ENCODE measurements at regions not wholly inside any gene's neighbourhood (a gene's known extent, or its start where the extent isn't known, plus 50 kb on each side); places are given as distances from the start of the nearest gene placed in this dataset.

DNA sequence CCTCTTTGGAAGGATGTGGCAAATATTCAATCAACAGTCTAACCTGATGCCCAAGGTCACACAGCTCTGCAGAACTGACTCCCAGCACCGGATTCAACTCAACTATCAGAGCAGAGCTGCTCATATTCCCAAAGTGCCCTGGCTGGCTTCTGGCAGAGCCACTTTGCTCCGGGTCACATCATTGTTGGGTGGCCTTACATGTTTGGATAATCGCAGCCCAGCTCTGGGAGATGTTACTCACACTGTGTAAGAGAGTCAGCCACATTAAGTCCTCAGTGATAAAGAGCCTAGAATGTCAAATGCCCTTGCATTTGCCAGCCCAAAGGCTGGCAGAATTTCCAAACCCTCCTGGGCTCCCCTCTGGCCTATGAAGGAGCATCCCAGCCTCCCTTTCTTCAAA is 79.8 kb upstream of the PDE1C start:
- TF ChIP-seq EZH2phosphoT487 (IDR thresholded peaks at IDR 0.05; ENCODE audit: borderline replicate concordance, low read length): no peak
- TF ChIP-seq, protein P1, sequence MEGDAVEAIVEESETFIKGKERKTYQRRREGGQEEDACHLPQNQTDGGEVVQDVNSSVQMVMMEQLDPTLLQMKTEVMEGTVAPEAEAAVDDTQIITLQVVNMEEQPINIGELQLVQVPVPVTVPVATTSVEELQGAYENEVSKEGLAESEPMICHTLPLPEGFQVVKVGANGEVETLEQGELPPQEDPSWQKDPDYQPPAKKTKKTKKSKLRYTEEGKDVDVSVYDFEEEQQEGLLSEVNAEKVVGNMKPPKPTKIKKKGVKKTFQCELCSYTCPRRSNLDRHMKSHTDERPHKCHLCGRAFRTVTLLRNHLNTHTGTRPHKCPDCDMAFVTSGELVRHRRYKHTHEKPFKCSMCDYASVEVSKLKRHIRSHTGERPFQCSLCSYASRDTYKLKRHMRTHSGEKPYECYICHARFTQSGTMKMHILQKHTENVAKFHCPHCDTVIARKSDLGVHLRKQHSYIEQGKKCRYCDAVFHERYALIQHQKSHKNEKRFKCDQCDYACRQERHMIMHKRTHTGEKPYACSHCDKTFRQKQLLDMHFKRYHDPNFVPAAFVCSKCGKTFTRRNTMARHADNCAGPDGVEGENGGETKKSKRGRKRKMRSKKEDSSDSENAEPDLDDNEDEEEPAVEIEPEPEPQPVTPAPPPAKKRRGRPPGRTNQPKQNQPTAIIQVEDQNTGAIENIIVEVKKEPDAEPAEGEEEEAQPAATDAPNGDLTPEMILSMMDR (IDR thresholded peaks at IDR 0.05; ENCODE audit: low read depth, low read length, poor library complexity, severe bottlenecking): no peak
- no peaks in the 10 kb centered on the region for H3K9me3 ChIP-seq (ENCODE audit: control insufficient read depth, insufficient read depth, low read length)
- H3K27ac ChIP-seq (ENCODE audit: low read depth, low read length): no peak overlapping the region
- no peaks in the 10 kb centered on the region for H3K79me2 ChIP-seq (ENCODE audit: control insufficient read depth, low read length)
- H3K4me1 ChIP-seq (ENCODE audit: control insufficient read depth, low read length): no peaks in the 10 kb centered on the region
- no peaks in the 10 kb centered on the region for H3K27me3 ChIP-seq (ENCODE audit: control insufficient read depth, low read length)
- no peaks in the 10 kb centered on the region for H3K36me3 ChIP-seq (ENCODE audit: control insufficient read depth, low read length)
- no peak overlapping the region for H3K4me3 ChIP-seq (ENCODE audit: low read length)
- H3K4me2 ChIP-seq (ENCODE audit: low read length): no peak overlapping the region
- no peaks in the 10 kb centered on the region for H3F3A ChIP-seq (ENCODE audit: control insufficient read depth, insufficient read depth)
- H3K9me2 ChIP-seq (replicated peaks; ENCODE audit: control insufficient read depth, low read length): no peaks in the 10 kb centered on the region
- no peaks in the 10 kb centered on the region for H4K20me1 ChIP-seq (ENCODE audit: control insufficient read depth, insufficient read depth, low read depth, low read length)

DNA sequence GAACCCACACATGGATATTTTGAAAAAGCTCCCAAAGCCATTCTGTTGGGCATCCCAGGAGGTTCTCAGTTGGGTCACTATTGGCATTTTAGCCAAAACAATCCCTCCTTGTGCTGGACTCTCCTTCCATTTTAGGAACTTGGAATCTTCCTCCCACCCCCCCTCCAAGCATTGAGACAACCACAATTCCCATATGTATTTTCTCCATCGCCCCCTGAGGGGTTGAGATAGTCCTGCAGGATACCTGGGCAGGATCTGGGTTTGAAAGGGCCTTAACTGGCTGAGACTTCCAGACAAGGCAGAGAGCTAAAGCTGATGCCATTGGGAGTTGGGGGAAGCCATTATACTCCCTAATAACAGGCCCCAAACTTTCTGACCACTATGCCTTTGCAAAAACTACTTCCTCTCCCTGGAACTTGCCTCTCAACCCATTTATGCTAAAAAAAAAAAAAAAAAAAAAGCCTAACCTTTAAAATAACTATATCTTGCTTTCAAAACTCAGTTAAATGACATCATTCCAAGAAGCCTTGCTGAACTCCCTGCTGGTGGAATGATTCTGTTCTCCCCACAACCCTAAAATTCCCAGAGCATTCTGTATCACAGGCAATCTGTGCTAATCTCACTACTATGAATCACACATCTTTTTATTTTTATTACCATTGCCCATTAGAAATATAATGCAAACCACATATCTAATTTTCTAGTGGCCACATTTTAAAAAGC is 77.5 kb upstream of the PDE1C start:
- Histone ChIP-seq H3K79me2 (ENCODE audit: control insufficient read depth, low read length) (no peaks in the 10 kb centered on the region), H3K9me2 (replicated peaks; ENCODE audit: control insufficient read depth, low read length) (no peaks in the 10 kb centered on the region)
- TF ChIP-seq, protein P1 (IDR thresholded peaks at IDR 0.05; ENCODE audit: low read depth, low read length, poor library complexity, severe bottlenecking): no peak
- TF ChIP-seq EZH2phosphoT487 (IDR thresholded peaks at IDR 0.05; ENCODE audit: borderline replicate concordance, low read length): no peak

DNA sequence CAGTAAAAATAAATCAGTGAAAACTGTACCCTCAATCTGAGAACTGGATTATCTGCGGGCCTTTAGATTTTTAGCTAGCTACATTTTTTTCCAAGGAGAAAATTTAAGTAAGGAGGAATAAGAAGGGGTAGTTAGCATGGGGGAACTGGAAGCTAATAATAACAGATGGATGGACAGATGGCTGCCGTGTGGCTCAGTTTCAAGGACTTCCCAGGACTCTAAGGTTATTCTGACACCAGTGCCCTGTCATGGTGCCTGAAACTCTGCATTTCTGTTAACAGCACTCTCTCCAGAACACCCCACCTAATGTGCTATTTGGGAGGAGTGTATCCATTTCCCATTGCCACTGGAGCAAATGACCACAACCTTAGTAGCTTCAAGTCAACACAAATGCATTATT is 75.7 kb upstream of the PDE1C start:
- TF ChIP-seq EZH2phosphoT487 (IDR thresholded peaks at IDR 0.05; ENCODE audit: borderline replicate concordance, low read length): no peak
- TF ChIP-seq, protein P1 (IDR thresholded peaks at IDR 0.05; ENCODE audit: low read depth, low read length, poor library complexity, severe bottlenecking): no peak
- Histone ChIP-seq H3K9me2 (replicated peaks; ENCODE audit: control insufficient read depth, low read length) (no peaks in the 10 kb centered on the region), H3K4me3 (ENCODE audit: low read length) (no peak overlapping the region), H3F3A (ENCODE audit: control insufficient read depth, insufficient read depth) (no peaks in the 10 kb centered on the region), H3K79me2 (ENCODE audit: control insufficient read depth, low read length) (no peaks in the 10 kb centered on the region), H3K27me3 (ENCODE audit: control insufficient read depth, low read length) (no peaks in the 10 kb centered on the region), H3K4me2 (ENCODE audit: low read length) (no peak overlapping the region), H3K4me1 (ENCODE audit: control insufficient read depth, low read length) (no peaks in the 10 kb centered on the region), H3K27ac (ENCODE audit: low read depth, low read length) (no peak overlapping the region), H3K36me3 (ENCODE audit: control insufficient read depth, low read length) (no peaks in the 10 kb centered on the region), H4K20me1 (ENCODE audit: control insufficient read depth, insufficient read depth, low read depth, low read length) (no peaks in the 10 kb centered on the region), H3K9me3 (ENCODE audit: control insufficient read depth, insufficient read depth, low read length) (no peaks in the 10 kb centered on the region)

More for the DNA sequence above, 77.5 kb upstream of the PDE1C start:
- Histone ChIP-seq H3K27me3 (ENCODE audit: control insufficient read depth, low read length) (no peaks in the 10 kb centered on the region), H3K9me3 (ENCODE audit: control insufficient read depth, insufficient read depth, low read length) (no peaks in the 10 kb centered on the region), H3K27ac (ENCODE audit: low read depth, low read length) (no peak overlapping the region), H3K4me3 (ENCODE audit: low read length) (no peak overlapping the region), H3K4me2 (ENCODE audit: low read length) (no peak overlapping the region), H3K4me1 (ENCODE audit: control insufficient read depth, low read length) (no peaks in the 10 kb centered on the region), H3K36me3 (ENCODE audit: control insufficient read depth, low read length) (no peaks in the 10 kb centered on the region), H4K20me1 (ENCODE audit: control insufficient read depth, insufficient read depth, low read depth, low read length) (no peaks in the 10 kb centered on the region), H3F3A (ENCODE audit: control insufficient read depth, insufficient read depth) (no peaks in the 10 kb centered on the region)

Data from DOHH2 (cell line).